Astrocyte (in vitro differentiated cells and primary cell): ENCODE measurements at regions not wholly inside any gene's neighbourhood (a gene's known extent, or its start where the extent isn't known, plus 50 kb on each side); places are given as distances from the start of the nearest gene placed in this dataset.

Source experiments
- DNase-seq: peaks from one replicate; pipeline ENCODE4 v3.0.0-alpha.2; 2010; ENCODE audit warnings: low read depth
- FAIRE-seq: peaks from 2 replicates; lab custom pipeline; 2011; peaks lifted over from hg19 to GRCh38; lab: Jason Lieb, UNC
- H2AFZ ChIP-seq: 2 replicates; pipeline ENCODE4 v1.6.0; 2012; ENCODE audit warnings: low read depth, low read length, inconsistent platforms
- H3K27ac ChIP-seq: 2 replicates; pipeline ENCODE4 v1.5.1; 2011; ENCODE audit warnings: low read depth, low read length, inconsistent platforms
- H3K27me3 ChIP-seq: 2 replicates; pipeline ENCODE4 v1.6.0; 2011; ENCODE audit warnings: low read length, inconsistent platforms; ENCODE audit not compliant: insufficient read depth
- H3K36me3 ChIP-seq: 2 replicates; pipeline ENCODE4 v1.5.1; 2011; ENCODE audit warnings: low read length, inconsistent platforms; ENCODE audit not compliant: insufficient read depth
- H3K4me1 ChIP-seq: 2 replicates; pipeline ENCODE4 v1.5.1; 2011; ENCODE audit warnings: low read length, inconsistent platforms; ENCODE audit not compliant: insufficient read depth
- H3K4me2 ChIP-seq: 2 replicates; pipeline ENCODE4 v1.6.0; 2012; ENCODE audit warnings: low read length, inconsistent platforms
- H3K4me3 ChIP-seq: 2 replicates; pipeline ENCODE4 v1.5.1; 2011; ENCODE audit warnings: low read depth, mild to moderate bottlenecking, low read length, inconsistent platforms; ENCODE audit not compliant: insufficient read depth
- H3K79me2 ChIP-seq: 2 replicates; pipeline ENCODE4 v1.6.0; 2012; ENCODE audit warnings: mild to moderate bottlenecking, low read length, inconsistent platforms; ENCODE audit not compliant: insufficient read depth
- H3K9ac ChIP-seq: 2 replicates; pipeline ENCODE4 v1.6.0; 2012; ENCODE audit warnings: mild to moderate bottlenecking, low read length, inconsistent platforms
- H3K9me3 ChIP-seq: 2 replicates; pipeline ENCODE4 v1.5.1; 2012; ENCODE audit warnings: low read depth, mild to moderate bottlenecking, low read length, inconsistent platforms; ENCODE audit not compliant: insufficient read depth
- H4K20me1 ChIP-seq: 2 replicates; pipeline ENCODE4 v1.6.0; 2012; ENCODE audit warnings: low read length, inconsistent platforms; ENCODE audit not compliant: insufficient read depth
- H3K27ac Mint-ChIP-seq: one replicate; pipeline ENCODE4 v1.8.0; 2021; ENCODE audit warnings: mild to moderate bottlenecking, mixed read lengths; ENCODE audit not compliant: unreplicated experiment
- H3K27me3 Mint-ChIP-seq: one replicate; pipeline ENCODE4 v1.8.0; 2021; ENCODE audit warnings: low read depth, mixed read lengths; ENCODE audit not compliant: unreplicated experiment
- H3K36me3 Mint-ChIP-seq: one replicate; pipeline ENCODE4 v1.8.0; 2021; ENCODE audit warnings: low read depth, mixed read lengths; ENCODE audit not compliant: unreplicated experiment
- H3K4me1 Mint-ChIP-seq: one replicate; pipeline ENCODE4 v1.8.0; 2021; ENCODE audit warnings: low read depth, mixed read lengths; ENCODE audit not compliant: unreplicated experiment
- H3K4me3 Mint-ChIP-seq: one replicate; pipeline ENCODE4 v1.8.0; 2021; ENCODE audit warnings: mild to moderate bottlenecking, moderate library complexity, mixed read lengths; ENCODE audit not compliant: unreplicated experiment
- H3K9me3 Mint-ChIP-seq: one replicate; pipeline ENCODE4 v1.8.0; 2021; ENCODE audit warnings: mild to moderate bottlenecking, mixed read lengths; ENCODE audit not compliant: unreplicated experiment
- EZH2 ChIP-seq: IDR thresholded peaks from 2 replicates; pipeline ENCODE4 v1.6.1; 2012; ENCODE audit warnings: mild to moderate bottlenecking, low read length, inconsistent platforms; ENCODE audit not compliant: insufficient read depth
- TF ChIP-seq, protein P1 (sequence below): IDR thresholded peaks from 2 replicates; pipeline ENCODE4 v1.5.1; 2011; ENCODE audit warnings: low read depth, mild to moderate bottlenecking, inconsistent platforms, low read length, moderate library complexity; ENCODE audit not compliant: insufficient read depth

DNA sequence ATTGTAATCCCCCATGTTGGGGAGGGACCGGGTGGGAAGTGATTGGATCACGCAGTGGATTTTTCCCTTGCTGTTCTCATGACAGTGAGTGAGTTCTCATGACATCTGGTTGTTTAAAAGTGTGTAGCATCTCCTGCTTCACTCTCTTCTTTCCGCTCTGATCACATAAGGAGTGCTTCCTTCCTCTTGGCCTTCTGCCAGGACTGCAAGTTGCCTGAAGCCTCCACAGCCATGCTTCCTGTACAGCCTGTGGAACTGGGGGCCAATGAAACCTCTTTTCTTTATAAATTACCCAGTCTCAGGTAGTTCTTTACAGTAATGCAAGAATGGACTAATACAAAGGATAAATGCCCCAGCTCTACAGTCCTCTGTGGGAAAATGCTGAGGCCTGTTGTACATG is 437.5 kb upstream of the NXPH2 start:
- no peak overlapping the region for H3K9ac ChIP-seq
- no peaks in the 10 kb centered on the region for H3K4me1 ChIP-seq
- no peaks in the 10 kb centered on the region for H3K79me2 ChIP-seq
- H3K9me3 Mint-ChIP-seq, result no peaks in the 10 kb centered on the region
- no peak for DNase-seq
- H3K9me3 ChIP-seq, result no peaks in the 10 kb centered on the region
- H3K4me3 ChIP-seq, result no peak overlapping the region
- H3K4me3 Mint-ChIP-seq, result no peak overlapping the region
- no peak overlapping the region for H3K4me2 ChIP-seq
- H3K27me3 ChIP-seq, result no peaks in the 10 kb centered on the region
- no peaks in the 10 kb centered on the region for H3K27me3 Mint-ChIP-seq
- no peak overlapping the region for H2AFZ ChIP-seq
- H3K27ac ChIP-seq, result no peak overlapping the region
- no peaks in the 10 kb centered on the region for H3K36me3 ChIP-seq
- no peaks in the 10 kb centered on the region for H4K20me1 ChIP-seq
- H3K4me1 Mint-ChIP-seq, result peaks cover 6% of the 10 kb centered on the region
- peaks cover under 1% of the 10 kb centered on the region for H3K36me3 Mint-ChIP-seq
- no peak for TF ChIP-seq EZH2
- TF ChIP-seq, protein P1, sequence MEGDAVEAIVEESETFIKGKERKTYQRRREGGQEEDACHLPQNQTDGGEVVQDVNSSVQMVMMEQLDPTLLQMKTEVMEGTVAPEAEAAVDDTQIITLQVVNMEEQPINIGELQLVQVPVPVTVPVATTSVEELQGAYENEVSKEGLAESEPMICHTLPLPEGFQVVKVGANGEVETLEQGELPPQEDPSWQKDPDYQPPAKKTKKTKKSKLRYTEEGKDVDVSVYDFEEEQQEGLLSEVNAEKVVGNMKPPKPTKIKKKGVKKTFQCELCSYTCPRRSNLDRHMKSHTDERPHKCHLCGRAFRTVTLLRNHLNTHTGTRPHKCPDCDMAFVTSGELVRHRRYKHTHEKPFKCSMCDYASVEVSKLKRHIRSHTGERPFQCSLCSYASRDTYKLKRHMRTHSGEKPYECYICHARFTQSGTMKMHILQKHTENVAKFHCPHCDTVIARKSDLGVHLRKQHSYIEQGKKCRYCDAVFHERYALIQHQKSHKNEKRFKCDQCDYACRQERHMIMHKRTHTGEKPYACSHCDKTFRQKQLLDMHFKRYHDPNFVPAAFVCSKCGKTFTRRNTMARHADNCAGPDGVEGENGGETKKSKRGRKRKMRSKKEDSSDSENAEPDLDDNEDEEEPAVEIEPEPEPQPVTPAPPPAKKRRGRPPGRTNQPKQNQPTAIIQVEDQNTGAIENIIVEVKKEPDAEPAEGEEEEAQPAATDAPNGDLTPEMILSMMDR, result no peak
- no peak for FAIRE-seq
- H3K27ac Mint-ChIP-seq, result no peak overlapping the region

DNA sequence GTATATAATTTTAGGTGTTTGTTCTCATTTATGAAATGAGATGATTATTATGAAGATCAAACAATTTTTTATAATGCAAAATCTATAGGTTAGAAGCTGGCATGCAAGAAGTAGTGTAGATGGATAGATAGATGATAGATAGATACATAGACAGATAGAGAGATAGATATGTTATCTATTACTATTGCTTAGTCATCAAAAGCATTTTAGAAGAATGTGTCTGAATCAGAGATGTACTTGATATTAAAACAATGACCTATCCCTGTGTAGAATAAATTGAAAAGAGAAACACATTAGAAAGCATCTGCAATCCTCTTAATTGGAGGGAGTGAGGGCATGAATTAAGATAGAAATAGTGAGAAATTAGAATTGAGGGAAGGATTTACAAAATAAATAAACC is 436.2 kb upstream of the NXPH2 start:
- H3K9me3 ChIP-seq, result no peaks in the 10 kb centered on the region
- H3K4me3 ChIP-seq, result no peak overlapping the region
- Mint-ChIP-seq H3K27ac (no peak overlapping the region), H3K27me3 (no peaks in the 10 kb centered on the region), H3K4me3 (no peak overlapping the region), H3K4me1 (peaks cover 6% of the 10 kb centered on the region), H3K9me3 (no peaks in the 10 kb centered on the region), H3K36me3 (peaks cover 3% of the 10 kb centered on the region)
- H4K20me1 ChIP-seq, result no peaks in the 10 kb centered on the region
- H3K27ac ChIP-seq, result no peak overlapping the region
- H3K36me3 ChIP-seq, result no peaks in the 10 kb centered on the region
- no peak for FAIRE-seq
- no peak overlapping the region for H3K4me2 ChIP-seq
- DNase-seq, result no peak
- H3K4me1 ChIP-seq, result no peaks in the 10 kb centered on the region
- no peaks in the 10 kb centered on the region for H3K79me2 ChIP-seq
- H3K9ac ChIP-seq, result no peak overlapping the region
- no peaks in the 10 kb centered on the region for H3K27me3 ChIP-seq
- H2AFZ ChIP-seq, result no peak overlapping the region
- no peak for TF ChIP-seq EZH2
- TF ChIP-seq, protein P1, result no peak

DNA sequence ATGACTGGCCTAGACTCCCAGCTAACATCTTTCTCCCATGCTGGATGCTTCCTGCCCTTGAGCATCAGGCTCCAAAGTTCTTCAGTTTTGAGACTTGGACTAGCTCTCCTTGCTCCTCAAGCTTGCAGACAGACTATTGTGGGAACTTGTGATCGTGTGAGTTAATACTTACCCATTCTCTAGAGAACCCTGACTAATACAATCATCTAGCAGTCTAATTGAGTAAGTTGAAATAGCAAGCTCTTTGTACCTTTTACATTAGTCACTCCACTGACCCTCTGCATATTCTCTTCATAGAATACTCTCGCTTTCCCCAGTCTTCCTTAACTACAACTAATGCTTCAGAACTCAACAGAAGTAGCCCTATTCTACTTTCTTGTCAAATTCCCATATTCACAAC is 434.6 kb upstream of the NXPH2 start:
- no peak for FAIRE-seq

More for the DNA sequence above, 434.6 kb upstream of the NXPH2 start:
- Mint-ChIP-seq H3K36me3 (peaks cover 3% of the 10 kb centered on the region), H3K27me3 (no peaks in the 10 kb centered on the region), H3K4me1 (peaks cover 6% of the 10 kb centered on the region), H3K4me3 (no peak overlapping the region), H3K9me3 (no peaks in the 10 kb centered on the region), H3K27ac (peak overlapping the region; percentile 59)
- no peak overlapping the region for H3K4me3 ChIP-seq
- H3K4me2 ChIP-seq, result no peak overlapping the region
- no peak overlapping the region for H3K27ac ChIP-seq
- no peaks in the 10 kb centered on the region for H3K36me3 ChIP-seq
- no peaks in the 10 kb centered on the region for H3K79me2 ChIP-seq
- H3K9ac ChIP-seq, result no peak overlapping the region
- H2AFZ ChIP-seq, result no peak overlapping the region
- no peaks in the 10 kb centered on the region for H3K4me1 ChIP-seq
- no peak for DNase-seq
- no peaks in the 10 kb centered on the region for H3K9me3 ChIP-seq
- H3K27me3 ChIP-seq, result no peaks in the 10 kb centered on the region
- TF ChIP-seq EZH2, result no peak
- TF ChIP-seq, protein P1, result no peak
- no peaks in the 10 kb centered on the region for H4K20me1 ChIP-seq
